ENCODE measurements at regions not wholly inside any gene's neighbourhood (a gene's known extent, or its start where the extent isn't known, plus 50 kb on each side); places are given as distances from the start of the nearest gene placed in this dataset.

- no peak for DNase-seq
Observed at GRCh38 chr7:26614503-26614902, 249.9 kb downstream of the SKAP2 start.

- DNase-seq = no peak
Observed at GRCh38 chr7:26616235-26616634, 248.2 kb downstream of the SKAP2 start.

GRCh38 chr7:26617066-26617465 is 247.3 kb downstream of the SKAP2 start:
- DNase-seq = no peak
